ENCODE measurements at regions not wholly inside any gene's neighbourhood (a gene's known extent, or its start where the extent isn't known, plus 50 kb on each side); places are given as distances from the start of the nearest gene placed in this dataset.

DNA sequence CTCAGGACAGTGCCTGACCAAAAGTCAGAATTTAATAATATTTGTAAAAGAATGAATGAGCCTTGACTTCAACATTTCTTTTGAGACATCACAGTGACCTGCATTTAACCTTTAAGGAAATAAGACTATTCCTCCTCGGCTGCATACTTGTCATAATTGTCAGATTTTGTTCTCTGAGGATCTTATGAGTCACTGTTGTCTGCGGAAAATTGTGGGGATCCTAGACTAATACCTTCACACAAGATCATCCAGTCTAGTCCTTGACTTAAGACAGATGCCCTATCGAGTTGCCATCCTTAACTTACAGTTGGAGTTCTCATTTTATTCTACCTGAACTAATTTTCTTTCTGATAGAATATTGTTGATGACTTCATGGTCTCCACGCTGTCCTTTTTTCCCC is 198.4 kb downstream of the DLEU7 start:
- TF ChIP-seq, protein P1, sequence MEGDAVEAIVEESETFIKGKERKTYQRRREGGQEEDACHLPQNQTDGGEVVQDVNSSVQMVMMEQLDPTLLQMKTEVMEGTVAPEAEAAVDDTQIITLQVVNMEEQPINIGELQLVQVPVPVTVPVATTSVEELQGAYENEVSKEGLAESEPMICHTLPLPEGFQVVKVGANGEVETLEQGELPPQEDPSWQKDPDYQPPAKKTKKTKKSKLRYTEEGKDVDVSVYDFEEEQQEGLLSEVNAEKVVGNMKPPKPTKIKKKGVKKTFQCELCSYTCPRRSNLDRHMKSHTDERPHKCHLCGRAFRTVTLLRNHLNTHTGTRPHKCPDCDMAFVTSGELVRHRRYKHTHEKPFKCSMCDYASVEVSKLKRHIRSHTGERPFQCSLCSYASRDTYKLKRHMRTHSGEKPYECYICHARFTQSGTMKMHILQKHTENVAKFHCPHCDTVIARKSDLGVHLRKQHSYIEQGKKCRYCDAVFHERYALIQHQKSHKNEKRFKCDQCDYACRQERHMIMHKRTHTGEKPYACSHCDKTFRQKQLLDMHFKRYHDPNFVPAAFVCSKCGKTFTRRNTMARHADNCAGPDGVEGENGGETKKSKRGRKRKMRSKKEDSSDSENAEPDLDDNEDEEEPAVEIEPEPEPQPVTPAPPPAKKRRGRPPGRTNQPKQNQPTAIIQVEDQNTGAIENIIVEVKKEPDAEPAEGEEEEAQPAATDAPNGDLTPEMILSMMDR (IDR thresholded peaks at IDR 0.05; ENCODE audit: borderline replicate concordance, extremely low read depth, low read length, poor library complexity, severe bottlenecking), result no peak
- no peak for TF ChIP-seq EZH2 (IDR thresholded peaks at IDR 0.05; ENCODE audit: borderline replicate concordance, low read depth, low read length, severe bottlenecking)
